Left lobe of liver (tissue), 2 donors: ENCODE measurements at regions not wholly inside any gene's neighbourhood (a gene's known extent, or its start where the extent isn't known, plus 50 kb on each side); places are given as distances from the start of the nearest gene placed in this dataset.
"Not testable (repeated sequence)": the region's sequence is repeated elsewhere in the genome, so short reads cannot be mapped to it uniquely, and the experiment has no call there.

ENCODE experiments used
- ATAC-seq: fragments of 200-7000 bp; cut with Tn5 transposase; one replicate; pipeline ENCODE4 v1.9.1; 2020; ENCODE audit warnings: mild to moderate bottlenecking, moderate library complexity
- DNase-seq: peaks from one replicate; pipeline ENCODE4 v3.0.0-alpha.2; 2020; ENCODE audit warnings: low spot score
- donor health status: DM: no; HTN: no; CAD: no; lungs with moderate emphysema.
- donor health status: DM: no; HTN: yes; CAD: no.

- ATAC-seq (no peak), DNase-seq (no peak)
These were observed 348.9 kb upstream of the NCAM1 start for GRCh38 chr11:112612250-112612849.

GRCh38 chr11:112613051-112613972, 347.9 kb upstream of the NCAM1 start:
- no peak for DNase-seq

DNA sequence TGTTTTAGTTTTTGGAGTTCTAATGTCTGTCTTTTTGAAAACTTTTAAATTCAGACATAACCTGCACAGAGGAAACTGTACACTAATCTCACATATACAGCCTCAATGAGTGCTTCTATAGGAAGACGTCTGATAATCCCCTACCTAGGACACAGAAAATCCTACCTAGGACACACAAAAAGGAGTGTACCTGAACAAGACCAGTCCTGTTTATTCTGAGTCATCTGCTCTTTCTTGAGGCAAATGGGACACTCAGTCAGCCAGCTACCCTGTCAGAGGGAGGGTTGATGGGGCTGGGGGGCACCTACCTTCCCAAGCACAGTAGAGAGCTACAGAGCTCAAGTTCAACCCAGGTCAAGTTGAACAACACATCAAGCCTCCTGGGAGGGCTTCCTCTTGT, 346.6 kb upstream of the NCAM1 start:
- no peak for DNase-seq
- no peak for ATAC-seq

More at GRCh38 chr11:112613051-112613972, 347.9 kb upstream of the NCAM1 start:
- ATAC-seq, result no peak

DNA sequence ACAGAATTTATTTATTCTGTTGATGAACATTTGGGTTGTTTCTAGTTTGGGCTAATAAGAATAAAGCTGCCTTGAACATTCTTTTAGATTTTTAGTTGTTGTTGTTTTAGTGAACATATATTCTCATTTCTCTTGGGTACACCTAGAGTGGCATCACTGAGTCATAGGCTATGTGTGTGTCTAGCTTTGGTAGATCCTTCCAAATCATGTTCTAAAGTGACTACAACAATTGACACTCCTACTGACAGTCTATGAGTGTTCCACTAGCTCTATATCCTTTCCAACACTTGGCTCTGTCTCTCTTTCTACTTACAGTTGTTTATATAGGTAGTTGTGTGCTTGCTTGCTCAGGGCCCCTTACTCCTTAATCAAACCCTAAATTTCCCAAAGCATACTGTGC, 346.0 kb upstream of the NCAM1 start:
- DNase-seq (no peak), ATAC-seq (no peak)

DNA sequence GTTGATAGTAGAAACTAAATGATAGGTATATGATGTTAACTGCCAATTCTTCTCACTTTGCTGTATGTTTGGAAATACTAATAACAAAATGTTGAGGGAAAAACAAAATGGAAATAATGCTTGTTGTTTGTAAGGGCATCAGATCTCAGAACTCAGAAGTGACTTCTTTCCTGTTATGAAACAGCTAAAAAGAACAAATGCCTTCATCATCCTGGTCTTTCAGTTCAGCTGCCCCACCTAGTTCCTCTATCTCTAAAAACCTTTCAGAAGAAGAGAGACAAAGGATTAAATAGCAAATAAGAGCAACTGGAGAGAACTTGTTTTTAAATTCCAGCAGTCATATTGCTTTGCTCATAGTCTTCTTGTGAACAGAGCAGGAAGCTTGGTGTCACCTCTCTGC, 345.3 kb upstream of the NCAM1 start:
- no peak for ATAC-seq

DNA sequence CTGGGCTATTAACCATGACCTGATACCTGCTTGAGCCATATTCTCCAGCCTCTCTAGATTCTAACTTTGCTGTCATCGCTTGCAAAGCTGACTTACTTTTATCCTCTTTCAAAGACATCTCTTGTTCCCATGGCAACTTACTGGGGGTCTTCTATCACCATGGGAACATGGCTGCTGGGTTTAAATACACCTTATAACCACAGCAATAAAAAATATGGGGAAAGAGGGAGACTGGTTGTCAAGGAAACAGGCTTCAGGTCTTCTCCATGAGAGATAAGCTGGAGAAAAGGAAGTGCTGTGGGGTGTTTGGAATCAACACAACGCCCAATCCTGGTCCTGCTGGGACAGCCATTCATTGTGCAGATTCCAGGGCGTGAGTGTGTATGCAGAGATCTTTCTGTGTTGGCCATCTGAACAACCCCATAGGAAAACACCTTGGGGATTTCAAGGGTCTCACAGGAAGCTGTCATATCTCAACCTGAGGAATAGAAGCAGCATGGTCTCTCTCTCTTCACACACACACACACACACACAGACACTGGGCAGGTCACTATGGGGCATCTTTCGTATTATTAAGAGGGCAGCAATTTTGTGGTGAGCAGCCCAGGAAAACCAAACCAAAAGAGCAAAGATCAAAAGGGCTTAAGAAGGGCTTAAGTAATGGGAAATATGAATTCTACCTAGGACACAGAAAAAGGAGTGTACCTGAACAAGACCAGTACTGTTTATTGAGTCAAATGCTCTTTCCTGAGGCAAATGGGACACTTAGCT, 344.7 kb upstream of the NCAM1 start:
- DNase-seq (no peak), ATAC-seq (no peak)

More for the DNA sequence above, 345.3 kb upstream of the NCAM1 start:
- no peak for DNase-seq

- ATAC-seq, result no peak
- no peak for DNase-seq
These were observed 344.2 kb upstream of the NCAM1 start for GRCh38 chr11:112617098-112617425.

GRCh38 chr11:112617977-112618826, 343.0 kb upstream of the NCAM1 start:
- no peak for ATAC-seq

DNA sequence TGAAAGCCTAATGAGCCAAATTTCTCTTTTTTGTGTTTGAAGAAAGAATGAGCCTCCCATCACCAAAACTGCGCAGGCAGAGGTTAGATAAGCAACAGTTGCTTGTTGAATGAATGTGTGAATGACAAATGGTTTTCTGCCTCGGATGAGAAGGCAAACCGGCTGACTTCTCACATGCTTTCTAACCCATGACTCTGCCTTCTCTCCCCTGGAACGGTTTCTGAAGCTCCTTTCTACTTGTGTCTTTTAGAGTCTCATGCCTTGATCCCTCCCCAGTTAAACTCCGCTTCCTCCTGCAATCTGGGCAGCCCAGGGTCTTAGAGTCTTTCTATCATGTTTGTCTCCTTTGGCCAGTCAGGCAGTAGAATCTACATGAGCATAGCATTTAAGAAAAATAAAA, 342.1 kb upstream of the NCAM1 start:
- ATAC-seq (no peak), DNase-seq (no peak)

More at GRCh38 chr11:112617977-112618826, 343.0 kb upstream of the NCAM1 start:
- DNase-seq, result no peak

DNA sequence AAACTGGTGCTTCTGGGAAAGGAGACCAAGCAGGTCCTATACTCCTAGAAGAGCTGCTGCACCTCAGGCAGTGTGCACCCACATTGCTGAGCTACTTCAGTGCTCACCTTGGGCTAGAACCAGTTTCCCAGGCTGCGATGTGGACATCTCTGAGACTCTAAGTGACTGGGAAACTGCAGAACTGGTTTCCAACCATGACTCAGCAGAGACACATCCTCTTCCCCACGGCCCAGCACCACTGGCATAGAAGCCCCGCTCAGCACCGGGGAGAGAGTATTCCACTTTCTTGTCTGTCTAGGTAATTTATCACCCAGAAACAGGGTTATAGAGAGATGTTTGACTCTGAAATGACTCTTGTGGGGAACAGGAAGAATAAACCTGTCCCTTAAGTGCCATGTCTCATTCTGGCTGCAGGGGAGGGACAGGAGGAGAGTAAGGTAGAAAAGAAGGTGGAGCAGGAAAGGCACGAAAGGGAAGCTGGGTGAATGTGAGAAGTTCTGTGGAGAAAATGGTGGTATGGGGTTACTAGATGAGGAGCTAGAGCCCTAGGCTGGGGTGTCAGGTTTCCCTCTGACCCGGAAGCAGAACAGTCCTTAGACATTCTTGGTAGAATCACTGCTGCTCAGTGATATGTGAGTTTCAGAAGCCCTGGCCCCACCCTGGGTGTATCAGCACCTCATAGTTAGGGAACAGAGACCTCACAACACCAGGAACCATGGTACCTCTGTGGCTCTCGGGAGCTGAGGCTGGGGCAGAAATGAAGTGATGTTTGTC, 340.4 kb upstream of the NCAM1 start:
- DNase-seq (no peak), ATAC-seq (no peak)

DNA sequence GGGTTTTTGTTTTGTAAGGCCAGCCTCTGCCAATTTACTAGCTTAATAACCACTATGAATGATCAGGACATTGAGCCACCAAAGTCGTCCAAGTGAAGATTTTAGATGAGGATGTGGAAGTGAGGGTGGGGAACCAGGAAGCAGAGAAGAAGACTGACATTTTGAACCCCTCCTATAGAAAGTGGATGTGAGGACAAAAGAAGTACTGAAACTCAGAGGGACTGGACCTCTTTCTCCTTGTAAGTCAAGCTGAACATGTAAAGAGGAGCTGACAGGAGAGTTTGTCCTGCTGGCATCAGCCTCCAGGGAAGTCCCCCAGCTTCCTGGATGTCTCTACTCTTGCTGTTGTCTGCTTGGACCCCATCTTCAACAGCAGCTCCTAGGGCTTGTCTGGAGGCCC, 338.2 kb upstream of the NCAM1 start:
- no peak for ATAC-seq
- no peak for DNase-seq

DNA sequence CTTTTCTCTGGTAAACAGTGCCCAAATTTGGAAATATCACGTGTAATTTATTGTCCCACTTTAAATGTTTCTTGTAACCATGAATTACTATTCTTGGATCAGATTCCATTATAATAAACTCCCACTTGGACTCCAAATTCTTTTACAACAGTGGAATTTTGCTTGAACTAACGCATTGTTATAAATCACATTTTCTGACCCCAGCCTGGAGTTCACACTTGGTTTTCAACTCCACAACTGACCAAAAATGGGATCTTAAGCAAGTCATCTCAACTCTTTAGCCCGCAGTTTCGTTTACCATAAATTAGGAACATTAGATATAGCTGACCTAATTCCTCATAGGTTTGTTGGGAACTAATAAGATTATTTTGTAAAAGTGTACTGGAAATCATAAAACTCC, 336.8 kb upstream of the NCAM1 start:
- DNase-seq, result no peak
- ATAC-seq, result no peak

- ATAC-seq, DNase-seq: not testable (repeated sequence)
These were observed 336.2 kb upstream of the NCAM1 start for GRCh38 chr11:112624971-112625370.

- ATAC-seq (no peak), DNase-seq (no peak)
These were observed 335.4 kb upstream of the NCAM1 start for GRCh38 chr11:112625814-112626213.

- no peak for DNase-seq
These were observed 334.5 kb upstream of the NCAM1 start for GRCh38 chr11:112626731-112627130.

GRCh38 chr11:112627588-112628045, 333.6 kb upstream of the NCAM1 start:
- DNase-seq, result no peak
- ATAC-seq, result no peak

More at GRCh38 chr11:112626731-112627130, 334.5 kb upstream of the NCAM1 start:
- ATAC-seq, result no peak

DNA sequence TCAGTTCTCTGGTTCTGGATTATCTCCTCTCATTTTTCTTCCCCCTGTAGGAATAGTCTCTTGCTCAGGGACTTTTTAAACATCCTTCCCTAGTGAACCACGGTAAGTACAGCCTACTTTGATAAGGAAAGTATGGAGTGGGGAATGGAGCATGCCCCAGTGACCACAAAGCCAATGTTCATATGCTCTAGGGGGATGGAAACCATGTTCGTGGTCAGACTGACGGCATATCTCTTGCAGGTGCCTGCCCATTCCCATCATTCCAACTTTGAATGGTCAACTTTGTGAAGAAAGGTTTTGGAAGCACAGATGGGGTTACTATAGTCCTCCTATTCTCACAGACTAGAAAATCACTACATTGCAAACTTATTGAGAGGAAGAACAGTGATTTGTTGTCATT, 332.5 kb upstream of the NCAM1 start:
- ATAC-seq, result no peak

GRCh38 chr11:112630496-112630895, 330.7 kb upstream of the NCAM1 start:
- ATAC-seq, result no peak

More for the DNA sequence above, 332.5 kb upstream of the NCAM1 start:
- no peak for DNase-seq

GRCh38 chr11:112631333-112631732, 329.9 kb upstream of the NCAM1 start:
- DNase-seq (no peak), ATAC-seq (no peak)

More at GRCh38 chr11:112630496-112630895, 330.7 kb upstream of the NCAM1 start:
- DNase-seq, result no peak
